GM12873 (cell line): ENCODE measurements at regions not wholly inside any gene's neighbourhood (a gene's known extent, or its start where the extent isn't known, plus 50 kb on each side); places are given as distances from the start of the nearest gene placed in this dataset.

Source experiments
- TF ChIP-seq, protein P1 (sequence below): IDR thresholded peaks from 2 replicates; pipeline ENCODE4 v1.5.1; 2012; ENCODE audit warnings: low read depth, mild to moderate bottlenecking, moderate library complexity, low read length, control low read depth; ENCODE audit not compliant: insufficient read depth; ENCODE audit errors: missing control alignments

DNA sequence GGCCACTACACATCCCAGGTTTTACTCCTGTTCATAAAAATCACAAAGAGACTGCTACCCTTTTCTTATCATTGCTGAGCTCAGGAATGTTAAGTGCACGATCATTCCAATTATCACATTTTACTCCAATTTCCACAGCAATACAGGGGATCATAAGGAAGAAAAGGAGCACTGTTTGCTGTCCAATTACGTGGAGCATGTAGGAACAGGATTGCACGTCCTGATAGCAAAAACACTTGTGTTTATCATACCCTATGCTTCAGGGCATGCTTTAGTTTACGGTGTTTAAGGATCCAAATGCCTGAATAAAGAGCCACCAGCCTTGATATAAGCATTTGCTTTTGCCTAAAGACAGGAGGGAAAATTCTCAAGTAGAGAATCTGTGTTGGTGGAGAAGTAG lies 155.4 kb upstream of the EGLN3 start:
- TF ChIP-seq, protein P1, sequence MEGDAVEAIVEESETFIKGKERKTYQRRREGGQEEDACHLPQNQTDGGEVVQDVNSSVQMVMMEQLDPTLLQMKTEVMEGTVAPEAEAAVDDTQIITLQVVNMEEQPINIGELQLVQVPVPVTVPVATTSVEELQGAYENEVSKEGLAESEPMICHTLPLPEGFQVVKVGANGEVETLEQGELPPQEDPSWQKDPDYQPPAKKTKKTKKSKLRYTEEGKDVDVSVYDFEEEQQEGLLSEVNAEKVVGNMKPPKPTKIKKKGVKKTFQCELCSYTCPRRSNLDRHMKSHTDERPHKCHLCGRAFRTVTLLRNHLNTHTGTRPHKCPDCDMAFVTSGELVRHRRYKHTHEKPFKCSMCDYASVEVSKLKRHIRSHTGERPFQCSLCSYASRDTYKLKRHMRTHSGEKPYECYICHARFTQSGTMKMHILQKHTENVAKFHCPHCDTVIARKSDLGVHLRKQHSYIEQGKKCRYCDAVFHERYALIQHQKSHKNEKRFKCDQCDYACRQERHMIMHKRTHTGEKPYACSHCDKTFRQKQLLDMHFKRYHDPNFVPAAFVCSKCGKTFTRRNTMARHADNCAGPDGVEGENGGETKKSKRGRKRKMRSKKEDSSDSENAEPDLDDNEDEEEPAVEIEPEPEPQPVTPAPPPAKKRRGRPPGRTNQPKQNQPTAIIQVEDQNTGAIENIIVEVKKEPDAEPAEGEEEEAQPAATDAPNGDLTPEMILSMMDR: no peak

DNA sequence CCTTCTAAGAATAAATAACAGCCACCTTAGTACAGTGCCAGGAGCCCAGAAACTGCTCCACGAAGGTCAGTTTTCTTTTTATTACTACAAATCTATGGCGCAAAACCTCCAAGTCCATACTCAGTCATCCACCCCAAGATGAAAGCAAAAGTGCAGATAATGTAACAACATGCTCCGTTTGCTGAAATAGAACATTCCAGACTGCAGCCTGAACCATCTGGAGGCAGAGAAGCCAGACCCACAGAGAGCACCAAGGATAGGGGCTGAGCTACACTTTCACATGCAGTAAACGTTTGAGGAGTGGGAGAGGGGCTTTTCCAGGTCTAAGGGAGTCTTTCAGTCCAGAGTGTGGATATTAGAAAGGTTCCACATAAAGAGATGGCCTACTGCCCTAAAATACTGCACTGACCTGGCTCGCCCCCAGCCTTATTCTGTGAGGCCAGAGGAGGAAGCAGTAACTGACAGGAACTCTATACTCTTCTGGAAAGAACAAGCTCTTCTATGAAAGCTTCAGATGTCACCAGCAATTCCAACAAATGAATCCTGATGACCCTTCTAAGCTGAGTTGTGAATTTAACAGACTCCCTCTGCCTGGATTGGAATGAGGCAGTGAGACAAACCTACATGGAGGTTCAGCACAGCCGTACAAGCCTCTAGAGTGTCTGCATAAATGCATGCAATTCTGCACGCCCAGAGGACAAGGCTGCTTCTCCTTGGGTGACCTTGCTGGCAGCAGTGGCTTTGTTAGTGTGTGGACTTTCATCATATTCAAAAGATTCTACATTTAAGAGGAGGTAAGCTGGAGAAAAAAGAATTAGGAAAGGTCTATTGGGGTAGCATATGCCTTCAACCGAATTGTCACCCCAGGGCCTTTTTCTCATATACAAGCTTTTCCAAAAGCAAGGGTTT lies 153.9 kb upstream of the EGLN3 start:
- TF ChIP-seq, protein P1: no peak

DNA sequence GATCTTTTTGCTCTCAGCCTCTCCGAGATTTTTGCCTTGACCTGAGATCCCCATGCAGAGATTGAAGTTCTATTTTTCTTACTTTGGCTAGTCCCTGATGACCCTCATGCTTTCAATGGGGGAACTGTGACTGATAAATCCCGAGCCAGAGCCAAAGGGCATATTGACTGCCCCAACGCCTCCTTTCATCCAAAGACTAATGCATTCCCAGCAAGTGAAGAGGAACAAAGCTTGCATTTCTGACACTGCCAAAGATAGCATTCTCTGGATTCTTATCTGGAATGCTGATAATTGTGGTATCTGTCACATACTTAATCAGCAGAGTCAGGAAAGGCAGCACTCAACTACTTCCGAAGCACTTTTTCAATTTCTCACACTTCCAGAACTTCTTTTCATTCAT lies 152.3 kb upstream of the EGLN3 start:
- TF ChIP-seq, protein P1: no peak

DNA sequence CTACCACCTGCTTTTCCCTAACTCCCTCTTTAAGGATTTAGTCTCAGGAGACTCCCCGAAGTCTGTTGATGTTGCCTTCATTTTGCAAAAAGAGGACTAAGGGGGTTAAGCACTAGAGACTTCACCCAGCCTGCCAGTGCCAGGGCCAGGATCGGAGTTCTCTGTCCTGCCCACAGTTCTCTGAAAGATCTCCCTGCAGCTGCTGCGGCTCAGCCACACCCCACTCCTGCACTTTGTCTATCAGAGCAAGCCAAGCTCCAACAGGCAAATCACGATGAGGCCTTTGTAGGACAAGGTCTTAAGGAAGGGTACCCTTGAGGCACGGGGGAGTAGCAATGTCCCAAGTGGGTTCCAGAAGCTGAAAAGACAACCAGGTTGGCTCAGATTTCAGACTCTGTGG lies 148.8 kb upstream of the EGLN3 start:
- TF ChIP-seq, protein P1: no peak

DNA sequence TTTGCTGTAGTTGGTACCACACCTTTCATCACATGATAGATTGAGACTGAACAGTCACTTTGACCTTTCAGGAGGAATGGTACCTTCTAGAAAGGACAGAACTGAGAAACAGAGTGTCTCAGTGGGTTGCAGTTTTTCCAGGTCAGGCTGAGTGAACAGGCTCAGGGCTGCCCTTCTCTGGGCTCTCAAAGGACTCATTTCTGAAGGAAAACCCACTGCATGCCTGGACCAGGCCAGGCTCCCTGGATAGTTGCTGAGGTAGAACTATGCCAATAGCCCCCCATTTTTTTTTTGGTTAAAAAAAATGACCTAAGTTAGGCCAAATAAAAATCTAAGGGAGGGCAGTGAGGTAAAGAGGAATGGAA lies 148.1 kb upstream of the EGLN3 start:
- TF ChIP-seq, protein P1: no peak

DNA sequence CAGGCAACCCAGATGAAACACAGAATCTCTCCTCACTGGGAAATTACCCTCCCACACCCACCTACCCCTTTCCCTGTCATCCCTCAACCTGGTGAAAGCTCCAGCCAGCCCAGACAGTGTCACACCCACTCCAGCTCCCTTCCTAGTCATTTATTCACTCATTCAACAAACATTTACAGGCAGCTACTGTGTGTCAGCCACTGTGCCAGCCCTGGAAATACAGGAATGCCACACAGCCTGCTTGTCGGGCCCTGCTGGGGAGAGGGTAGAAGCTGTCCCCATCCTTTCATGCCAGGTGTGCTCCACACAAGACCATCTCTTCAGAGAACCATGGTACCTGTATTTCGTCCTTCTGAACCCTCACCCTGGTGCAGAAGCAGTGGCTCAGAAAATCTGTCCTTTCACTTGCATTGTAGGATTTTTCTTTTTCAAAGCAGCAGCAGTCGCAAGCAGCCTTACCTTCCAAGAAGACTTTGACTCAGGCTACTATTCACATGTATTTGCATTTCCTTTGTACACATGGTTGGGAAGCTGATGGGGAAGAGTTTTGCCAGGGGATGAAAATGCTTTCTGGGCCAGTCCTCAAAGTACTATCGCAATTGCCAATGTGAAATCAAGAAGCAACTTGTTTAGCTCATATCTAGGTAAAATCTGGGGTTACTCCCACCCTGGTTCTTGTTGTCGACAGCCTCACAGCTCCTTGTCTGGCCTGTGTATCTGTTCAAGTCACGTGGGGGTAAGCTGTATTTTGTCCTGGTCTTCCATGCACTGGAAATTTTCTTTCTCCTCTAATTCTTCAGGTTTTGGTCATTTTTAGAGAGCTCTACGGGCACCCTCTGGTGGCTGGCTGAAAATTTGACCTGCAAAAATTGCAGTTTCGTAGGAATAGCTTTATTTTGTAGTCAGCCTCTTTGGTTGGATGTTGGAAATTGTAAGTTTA lies 147.4 kb upstream of the EGLN3 start:
- TF ChIP-seq, protein P1: peak; percentile 69

DNA sequence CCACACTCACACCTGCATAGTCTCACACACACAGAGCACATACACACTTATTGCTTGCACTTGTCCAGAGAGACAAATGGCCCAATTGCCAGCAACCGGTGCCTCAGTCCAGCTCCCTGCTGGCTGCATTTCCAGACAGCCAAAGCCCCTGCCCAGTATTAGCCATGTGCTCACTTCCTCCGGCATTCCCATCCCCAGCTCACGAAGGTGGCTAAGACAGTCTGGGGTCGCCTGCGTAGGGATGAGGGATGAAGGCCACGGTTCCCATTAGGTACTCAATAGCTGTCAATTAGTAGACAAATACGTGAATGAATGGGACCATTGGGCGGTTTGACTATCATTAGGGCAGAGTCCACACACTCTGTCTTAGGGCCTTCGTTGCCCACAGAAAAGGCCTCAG lies 146.8 kb upstream of the EGLN3 start:
- TF ChIP-seq, protein P1: no peak
